ENCODE measurements at regions not wholly inside any gene's neighbourhood (a gene's known extent, or its start where the extent isn't known, plus 50 kb on each side); places are given as distances from the start of the nearest gene placed in this dataset.

- Mint-ChIP-seq H3K4me1 (no peaks in the 10 kb centered on the region), H3K9me3 (peaks cover 17% of the 10 kb centered on the region), H3K4me3 (no peak overlapping the region), H3K27ac (no peak overlapping the region), H3K27me3 (ENCODE audit: low read depth, poor library complexity) (peaks cover 12% of the 10 kb centered on the region), H3K36me3 (ENCODE audit: low read depth) (peaks cover 10% of the 10 kb centered on the region)
- TF ChIP-seq CTCF (IDR thresholded peaks at IDR 0.05): no peak
- no peak for DNase-seq
Observed at GRCh38 chr16:8108991-8109509, 481.3 kb downstream of the TMEM114 start.

DNA sequence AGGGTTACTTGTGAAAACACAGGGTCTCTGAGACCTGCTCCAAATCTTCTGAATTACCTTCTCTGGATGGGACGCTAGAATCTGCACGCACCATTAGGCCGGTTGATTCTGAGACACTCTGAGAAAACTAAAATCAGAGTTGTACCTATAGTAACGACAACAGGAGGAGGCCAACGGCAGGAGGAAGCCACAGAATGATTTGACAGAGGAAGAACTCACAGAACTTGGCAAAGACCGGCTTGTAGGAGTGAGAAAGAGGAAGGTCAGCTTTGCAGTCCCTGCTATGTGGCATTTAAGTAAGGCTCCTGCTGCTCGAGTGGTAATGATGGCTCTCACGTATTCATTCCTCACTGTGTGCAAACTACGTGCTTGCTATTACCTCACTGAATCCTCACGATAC lies 483.0 kb downstream of the TMEM114 start:
- DNase-seq: no peak
- Mint-ChIP-seq H3K36me3 (ENCODE audit: low read depth) (no peaks in the 10 kb centered on the region), H3K4me1 (no peaks in the 10 kb centered on the region), H3K27ac (no peak overlapping the region), H3K27me3 (ENCODE audit: low read depth, poor library complexity) (peaks cover 12% of the 10 kb centered on the region), H3K9me3 (peaks cover 4% of the 10 kb centered on the region), H3K4me3 (no peak overlapping the region)
- TF ChIP-seq CTCF (IDR thresholded peaks at IDR 0.05): no peak

- Mint-ChIP-seq H3K27me3 (ENCODE audit: low read depth, poor library complexity) (peaks cover 3% of the 10 kb centered on the region), H3K36me3 (ENCODE audit: low read depth) (no peaks in the 10 kb centered on the region), H3K4me1 (no peaks in the 10 kb centered on the region), H3K4me3 (no peak overlapping the region), H3K27ac (no peak overlapping the region), H3K9me3 (no peaks in the 10 kb centered on the region)
- TF ChIP-seq CTCF (IDR thresholded peaks at IDR 0.05): no peak
- DNase-seq: no peak
Observed at GRCh38 chr16:8103649-8104289, 486.5 kb downstream of the TMEM114 start.

GRCh38 chr16:8099586-8099985 lies 490.7 kb downstream of the TMEM114 start:
- Mint-ChIP-seq H3K4me3 (no peak overlapping the region), H3K27ac (peak overlapping the region; percentile 20), H3K27me3 (ENCODE audit: low read depth, poor library complexity) (peaks cover 5% of the 10 kb centered on the region), H3K9me3 (peaks cover 4% of the 10 kb centered on the region), H3K36me3 (ENCODE audit: low read depth) (no peaks in the 10 kb centered on the region), H3K4me1 (no peaks in the 10 kb centered on the region)
- no peak for TF ChIP-seq CTCF (IDR thresholded peaks at IDR 0.05)
- no peak for DNase-seq

DNA sequence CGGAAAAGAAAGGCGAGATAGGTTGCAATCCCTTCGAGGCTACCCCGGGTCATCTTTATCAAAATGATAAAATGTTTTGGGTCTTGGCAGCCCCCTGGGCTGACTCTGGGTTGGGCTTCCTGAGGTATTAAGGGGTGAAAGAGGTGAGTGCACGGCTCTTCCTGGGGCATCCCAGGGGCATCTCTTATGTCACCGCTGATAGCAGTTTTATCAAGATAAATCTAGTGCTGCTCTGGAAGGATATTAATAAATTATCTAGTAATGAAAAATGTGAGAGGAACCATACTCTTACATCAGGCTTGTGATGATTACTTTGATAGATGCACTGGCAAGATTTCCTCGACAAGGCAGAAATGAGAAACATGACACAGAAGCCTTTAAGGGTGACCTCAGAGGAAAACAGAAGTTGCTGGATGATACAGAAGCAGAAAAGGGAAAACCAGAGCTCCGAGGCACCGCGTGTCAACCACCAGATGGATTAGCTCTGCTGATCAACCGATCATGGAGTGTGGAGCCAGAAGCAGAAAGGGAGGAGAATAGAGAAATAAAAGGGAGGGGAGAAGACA lies 491.3 kb downstream of the TMEM114 start:
- TF ChIP-seq CTCF (IDR thresholded peaks at IDR 0.05): no peak
- H3K4me3 Mint-ChIP-seq: no peak overlapping the region
- H3K27me3 Mint-ChIP-seq (ENCODE audit: low read depth, poor library complexity): peaks cover 5% of the 10 kb centered on the region
- H3K36me3 Mint-ChIP-seq (ENCODE audit: low read depth): no peaks in the 10 kb centered on the region
- H3K27ac Mint-ChIP-seq: no peak overlapping the region
- H3K4me1 Mint-ChIP-seq: no peaks in the 10 kb centered on the region
- DNase-seq: no peak
- H3K9me3 Mint-ChIP-seq: peaks cover 4% of the 10 kb centered on the region

DNA sequence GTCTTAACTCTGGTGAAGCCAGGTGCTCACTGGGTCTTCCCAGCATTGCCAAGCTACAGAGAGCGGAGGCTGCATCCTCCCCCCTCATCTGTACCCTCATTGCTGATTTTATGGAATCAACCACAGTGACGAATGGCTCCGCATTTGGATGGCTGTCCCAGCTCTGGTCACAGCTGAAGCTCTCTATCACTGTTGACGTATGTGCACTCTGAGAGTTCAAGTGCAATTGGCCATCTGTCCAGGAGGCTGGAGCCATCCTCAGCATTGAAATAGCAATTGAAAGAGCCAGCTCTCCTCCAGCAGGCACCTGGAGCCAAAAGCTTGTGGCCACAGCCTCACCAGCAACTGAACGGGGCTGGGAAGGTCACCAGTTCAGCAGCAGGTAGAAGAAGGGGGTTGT lies 494.1 kb downstream of the TMEM114 start:
- no peak overlapping the region for H3K27ac Mint-ChIP-seq

More for the DNA sequence above, 494.1 kb downstream of the TMEM114 start:
- H3K4me1 Mint-ChIP-seq: no peaks in the 10 kb centered on the region
- H3K36me3 Mint-ChIP-seq (ENCODE audit: low read depth): no peaks in the 10 kb centered on the region
- no peak for DNase-seq
- no peak overlapping the region for H3K4me3 Mint-ChIP-seq
- peaks cover 4% of the 10 kb centered on the region for H3K9me3 Mint-ChIP-seq
- peaks cover 5% of the 10 kb centered on the region for H3K27me3 Mint-ChIP-seq (ENCODE audit: low read depth, poor library complexity)
- no peak for TF ChIP-seq CTCF (IDR thresholded peaks at IDR 0.05)

All from nephron progenitor cell (in vitro differentiated cells).